ENCODE measurements at regions not wholly inside any gene's neighbourhood (a gene's known extent, or its start where the extent isn't known, plus 50 kb on each side); places are given as distances from the start of the nearest gene placed in this dataset.

DNA sequence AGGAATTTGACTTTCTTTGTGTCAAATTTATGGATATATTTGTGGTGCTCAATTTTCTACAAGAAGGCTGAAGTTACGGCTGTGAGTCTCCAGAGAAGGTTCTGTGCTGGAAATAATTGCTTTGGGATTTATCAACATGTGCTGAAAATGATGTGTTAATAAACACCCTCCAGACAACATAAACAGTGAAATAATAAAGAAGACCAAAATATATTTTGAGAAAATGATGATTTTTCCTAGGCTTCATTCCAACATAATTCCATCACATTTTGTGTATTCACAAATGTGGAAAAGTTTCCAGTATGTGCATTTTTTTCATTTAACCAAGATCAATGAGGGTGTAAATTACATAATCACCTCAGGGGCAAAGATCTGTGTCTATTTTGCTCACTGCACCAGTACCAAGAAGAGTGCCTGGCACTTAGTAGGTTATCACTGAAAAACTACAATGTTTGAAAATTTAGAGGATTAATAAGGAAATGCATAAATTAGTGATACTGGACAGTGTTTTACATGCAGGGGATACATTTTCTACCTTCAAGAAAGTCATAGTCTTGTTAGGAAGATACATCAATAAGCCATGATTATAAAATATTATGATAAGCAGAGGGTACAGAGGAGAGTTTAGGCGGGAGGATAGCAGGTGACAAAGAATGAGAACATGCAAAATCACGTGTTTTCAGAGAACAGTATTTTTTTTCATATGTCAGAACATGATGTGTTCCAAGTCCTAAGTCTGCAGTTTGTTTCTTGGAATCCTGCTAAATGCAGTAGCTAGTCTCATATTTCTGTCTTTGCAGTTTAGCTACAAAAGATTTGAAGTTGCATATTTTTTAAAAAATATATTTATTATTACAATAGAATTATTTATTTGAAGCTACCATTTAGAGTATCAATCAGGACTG, 127.6 kb upstream of the DLGAP1 start:
- TF ChIP-seq, protein P1, sequence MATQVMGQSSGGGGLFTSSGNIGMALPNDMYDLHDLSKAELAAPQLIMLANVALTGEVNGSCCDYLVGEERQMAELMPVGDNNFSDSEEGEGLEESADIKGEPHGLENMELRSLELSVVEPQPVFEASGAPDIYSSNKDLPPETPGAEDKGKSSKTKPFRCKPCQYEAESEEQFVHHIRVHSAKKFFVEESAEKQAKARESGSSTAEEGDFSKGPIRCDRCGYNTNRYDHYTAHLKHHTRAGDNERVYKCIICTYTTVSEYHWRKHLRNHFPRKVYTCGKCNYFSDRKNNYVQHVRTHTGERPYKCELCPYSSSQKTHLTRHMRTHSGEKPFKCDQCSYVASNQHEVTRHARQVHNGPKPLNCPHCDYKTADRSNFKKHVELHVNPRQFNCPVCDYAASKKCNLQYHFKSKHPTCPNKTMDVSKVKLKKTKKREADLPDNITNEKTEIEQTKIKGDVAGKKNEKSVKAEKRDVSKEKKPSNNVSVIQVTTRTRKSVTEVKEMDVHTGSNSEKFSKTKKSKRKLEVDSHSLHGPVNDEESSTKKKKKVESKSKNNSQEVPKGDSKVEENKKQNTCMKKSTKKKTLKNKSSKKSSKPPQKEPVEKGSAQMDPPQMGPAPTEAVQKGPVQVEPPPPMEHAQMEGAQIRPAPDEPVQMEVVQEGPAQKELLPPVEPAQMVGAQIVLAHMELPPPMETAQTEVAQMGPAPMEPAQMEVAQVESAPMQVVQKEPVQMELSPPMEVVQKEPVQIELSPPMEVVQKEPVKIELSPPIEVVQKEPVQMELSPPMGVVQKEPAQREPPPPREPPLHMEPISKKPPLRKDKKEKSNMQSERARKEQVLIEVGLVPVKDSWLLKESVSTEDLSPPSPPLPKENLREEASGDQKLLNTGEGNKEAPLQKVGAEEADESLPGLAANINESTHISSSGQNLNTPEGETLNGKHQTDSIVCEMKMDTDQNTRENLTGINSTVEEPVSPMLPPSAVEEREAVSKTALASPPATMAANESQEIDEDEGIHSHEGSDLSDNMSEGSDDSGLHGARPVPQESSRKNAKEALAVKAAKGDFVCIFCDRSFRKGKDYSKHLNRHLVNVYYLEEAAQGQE (IDR thresholded peaks at IDR 0.05; ENCODE audit: low read depth), result no peak
- no peak for TF ChIP-seq NFIC (IDR thresholded peaks at IDR 0.05)
- TF ChIP-seq, protein P2, sequence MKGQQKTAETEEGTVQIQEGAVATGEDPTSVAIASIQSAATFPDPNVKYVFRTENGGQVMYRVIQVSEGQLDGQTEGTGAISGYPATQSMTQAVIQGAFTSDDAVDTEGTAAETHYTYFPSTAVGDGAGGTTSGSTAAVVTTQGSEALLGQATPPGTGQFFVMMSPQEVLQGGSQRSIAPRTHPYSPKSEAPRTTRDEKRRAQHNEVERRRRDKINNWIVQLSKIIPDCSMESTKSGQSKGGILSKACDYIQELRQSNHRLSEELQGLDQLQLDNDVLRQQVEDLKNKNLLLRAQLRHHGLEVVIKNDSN (IDR thresholded peaks at IDR 0.05), result no peak
